ENCODE measurements at regions not wholly inside any gene's neighbourhood (a gene's known extent, or its start where the extent isn't known, plus 50 kb on each side); places are given as distances from the start of the nearest gene placed in this dataset.

GRCh38 chr5:152329761-152330283, 75.3 kb downstream of the NMUR2 start:
- TF ChIP-seq, protein P1, sequence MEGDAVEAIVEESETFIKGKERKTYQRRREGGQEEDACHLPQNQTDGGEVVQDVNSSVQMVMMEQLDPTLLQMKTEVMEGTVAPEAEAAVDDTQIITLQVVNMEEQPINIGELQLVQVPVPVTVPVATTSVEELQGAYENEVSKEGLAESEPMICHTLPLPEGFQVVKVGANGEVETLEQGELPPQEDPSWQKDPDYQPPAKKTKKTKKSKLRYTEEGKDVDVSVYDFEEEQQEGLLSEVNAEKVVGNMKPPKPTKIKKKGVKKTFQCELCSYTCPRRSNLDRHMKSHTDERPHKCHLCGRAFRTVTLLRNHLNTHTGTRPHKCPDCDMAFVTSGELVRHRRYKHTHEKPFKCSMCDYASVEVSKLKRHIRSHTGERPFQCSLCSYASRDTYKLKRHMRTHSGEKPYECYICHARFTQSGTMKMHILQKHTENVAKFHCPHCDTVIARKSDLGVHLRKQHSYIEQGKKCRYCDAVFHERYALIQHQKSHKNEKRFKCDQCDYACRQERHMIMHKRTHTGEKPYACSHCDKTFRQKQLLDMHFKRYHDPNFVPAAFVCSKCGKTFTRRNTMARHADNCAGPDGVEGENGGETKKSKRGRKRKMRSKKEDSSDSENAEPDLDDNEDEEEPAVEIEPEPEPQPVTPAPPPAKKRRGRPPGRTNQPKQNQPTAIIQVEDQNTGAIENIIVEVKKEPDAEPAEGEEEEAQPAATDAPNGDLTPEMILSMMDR (IDR thresholded peaks at IDR 0.05) = no peak
- no peaks in the 10 kb centered on the region for H3K4me1 ChIP-seq
- no peaks in the 10 kb centered on the region for H3K36me3 ChIP-seq
- H3K9me3 ChIP-seq = no peaks in the 10 kb centered on the region
- no peak for DNase-seq
- no peak for ATAC-seq
- H3K4me3 ChIP-seq = no peak overlapping the region
- no peaks in the 10 kb centered on the region for H3K27me3 ChIP-seq
- no peak overlapping the region for H3K27ac ChIP-seq
- intact Hi-C loops (cut with DNase I) = no loop called here

DNA sequence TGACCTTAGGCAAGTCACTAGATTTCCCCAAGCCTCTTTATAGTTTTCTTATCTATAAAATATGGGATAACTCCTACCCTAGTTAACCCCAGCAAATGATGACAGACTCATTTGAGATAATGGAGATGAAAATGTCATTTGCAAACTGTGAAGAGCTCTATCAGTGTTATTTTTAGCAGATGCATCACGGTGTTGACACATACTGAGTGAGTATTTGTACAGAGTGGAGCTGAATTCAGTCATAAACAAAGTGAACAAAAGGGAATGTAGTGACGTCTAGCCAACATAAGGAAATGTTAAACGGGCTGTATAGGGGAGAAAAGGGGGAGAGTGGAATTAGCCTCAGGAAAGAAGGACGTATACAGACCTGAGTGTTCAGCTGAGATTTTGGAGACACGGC, 75.9 kb downstream of the NMUR2 start:
- intact Hi-C loops (cut with DNase I) = no loop called here
- no peak for DNase-seq
- Histone ChIP-seq H3K4me1 (no peaks in the 10 kb centered on the region), H3K36me3 (no peaks in the 10 kb centered on the region), H3K4me3 (no peak overlapping the region), H3K27ac (no peak overlapping the region), H3K9me3 (peaks cover 0 to 4% of the 10 kb centered on the region in 2 donors), H3K27me3 (no peaks in the 10 kb centered on the region)
- no peak for ATAC-seq
- TF ChIP-seq, protein P1 (IDR thresholded peaks at IDR 0.05) = no peak

- no peaks in the 10 kb centered on the region for H3K27me3 ChIP-seq
- H3K36me3 ChIP-seq = no peaks in the 10 kb centered on the region
- intact Hi-C loops (cut with DNase I) = no loop called here
- ATAC-seq = no peak
- H3K4me1 ChIP-seq = no peaks in the 10 kb centered on the region
- no peak for DNase-seq
- no peak overlapping the region for H3K27ac ChIP-seq
- TF ChIP-seq, protein P1 (IDR thresholded peaks at IDR 0.05) = no peak
- no peaks in the 10 kb centered on the region for H3K9me3 ChIP-seq
- H3K4me3 ChIP-seq = no peak overlapping the region
Measured at GRCh38 chr5:152315942-152316341, 89.1 kb downstream of the NMUR2 start.

- TF ChIP-seq, protein P1 (IDR thresholded peaks at IDR 0.05) = no peak
- intact Hi-C loops (cut with DNase I) = no loop called here
- H3K27ac ChIP-seq = no peak overlapping the region
- no peak for ATAC-seq
- H3K4me3 ChIP-seq = no peak overlapping the region
- no peaks in the 10 kb centered on the region for H3K4me1 ChIP-seq
- H3K27me3 ChIP-seq = no peaks in the 10 kb centered on the region
- H3K36me3 ChIP-seq = no peaks in the 10 kb centered on the region
- no peak for DNase-seq
- no peaks in the 10 kb centered on the region for H3K9me3 ChIP-seq
Measured at GRCh38 chr5:152314196-152314829, 90.8 kb downstream of the NMUR2 start.

DNA sequence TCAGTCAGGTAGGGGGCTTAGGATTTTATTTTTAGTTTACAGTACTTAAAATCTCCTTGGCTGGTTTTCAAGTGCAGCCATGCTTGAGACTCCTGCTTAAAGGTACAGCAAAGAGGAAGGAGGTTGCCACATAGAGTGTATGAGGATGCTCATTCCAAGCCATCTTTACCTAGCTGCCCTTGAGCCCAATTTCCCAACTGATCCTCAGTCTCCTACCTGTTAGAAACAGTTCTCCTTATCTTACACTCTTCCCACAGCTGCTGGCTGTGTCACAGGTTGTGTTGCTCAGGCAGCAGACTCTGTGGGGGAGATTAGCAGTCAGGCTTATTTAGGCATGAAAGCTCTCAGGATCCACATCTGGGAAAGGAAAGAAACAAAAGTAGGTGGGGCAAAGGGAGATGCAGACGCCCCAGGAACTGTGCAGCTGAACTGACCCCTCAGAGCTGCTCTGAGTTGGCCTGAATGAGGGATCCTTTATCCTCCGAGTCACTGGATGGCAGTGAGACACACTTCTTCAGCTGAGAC, 95.1 kb downstream of the NMUR2 start:
- H3K4me1 ChIP-seq = no peaks in the 10 kb centered on the region
- ATAC-seq (no peak), DNase-seq (no peak)
- H3K27me3 ChIP-seq = no peaks in the 10 kb centered on the region
- H3K27ac ChIP-seq = no peak overlapping the region
- intact Hi-C loops (cut with DNase I) = no loop called here
- TF ChIP-seq, protein P1 (IDR thresholded peaks at IDR 0.05) = no peak
- peaks cover 0 to 4% of the 10 kb centered on the region in 2 donors for H3K9me3 ChIP-seq
- no peaks in the 10 kb centered on the region for H3K36me3 ChIP-seq
- no peak overlapping the region for H3K4me3 ChIP-seq

Data from left lung (tissue), 4 donors.